Esophagus squamous epithelium (tissue), 4 donors: ENCODE measurements at regions not wholly inside any gene's neighbourhood (a gene's known extent, or its start where the extent isn't known, plus 50 kb on each side); places are given as distances from the start of the nearest gene placed in this dataset.

Experiments
- CTCF ChIP-seq, 6 experiments: fragments of 450-650 bp in 4 of 6; fragments of 200-600 bp in 2 of 6; sonication (generic) in 2 of 6; IDR thresholded peaks; one replicate each; pipeline ENCODE4 v1.5.1; 2016 to 2019; ENCODE audit warnings: antibody characterized with exemption in 6 of 6, mild to moderate bottlenecking in 4 of 6, moderate library complexity in 4 of 6
- POLR2A ChIP-seq, 4 donors: fragments of 450-650 bp; IDR thresholded peaks; one replicate each; pipeline ENCODE4 v1.6.1; 2017; ENCODE audit warnings: antibody characterized with exemption in 4 of 4, mild to moderate bottlenecking in 4 of 4, moderate library complexity in 3 of 4

- TF ChIP-seq CTCF (IDR thresholded peaks at IDR 0.05) (no peak), POLR2A (IDR thresholded peaks at IDR 0.05) (no peak)
These were observed 284.8 kb downstream of the HLX start for GRCh38 chr1:221164029-221164428.
